ENCODE measurements at regions not wholly inside any gene's neighbourhood (a gene's known extent, or its start where the extent isn't known, plus 50 kb on each side); places are given as distances from the start of the nearest gene placed in this dataset.

DNA sequence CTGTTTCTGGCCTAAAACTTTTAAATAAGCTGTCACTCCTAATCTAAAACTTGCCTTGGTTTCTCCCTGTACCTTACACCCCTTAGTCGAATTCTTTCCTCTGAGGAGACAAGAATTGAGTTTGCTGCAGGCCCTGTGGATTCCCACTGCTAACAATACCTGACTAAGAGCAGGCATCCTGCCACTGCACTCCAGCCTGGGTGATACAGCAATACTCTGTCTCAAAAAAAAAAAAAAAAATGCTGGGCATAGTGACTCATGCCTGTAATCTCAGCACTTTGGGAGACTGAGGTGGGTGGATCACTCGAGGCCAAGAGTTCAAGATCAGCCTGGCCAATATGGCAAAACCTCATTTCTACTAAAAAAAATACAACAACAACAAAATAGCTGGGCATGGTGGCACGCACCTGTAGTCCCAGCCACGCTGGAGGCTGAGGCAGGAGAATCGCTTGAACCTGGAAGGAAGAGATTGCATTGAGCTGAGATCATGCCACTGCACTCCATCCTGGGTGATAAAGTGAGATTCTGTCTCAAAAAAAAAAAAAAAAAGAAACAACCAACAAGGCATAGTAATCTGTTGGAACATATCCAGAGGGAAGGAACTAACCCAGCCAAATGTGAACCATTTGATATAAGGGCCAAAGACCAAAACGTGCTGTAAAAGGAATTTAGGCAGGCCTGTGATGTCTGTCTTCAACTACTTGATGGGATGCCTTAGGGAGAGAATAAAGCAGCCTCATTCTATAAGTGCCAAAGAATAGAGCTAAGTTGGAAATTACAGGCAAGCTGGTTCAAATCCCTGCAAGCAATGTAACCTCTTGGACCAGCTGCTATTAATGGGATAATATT is 732.7 kb upstream of the AUTS2 start:
- TF ChIP-seq CTCF (IDR thresholded peaks at IDR 0.05) (no peak), POLR2A (IDR thresholded peaks at IDR 0.05) (no peak), POLR2AphosphoS5 (IDR thresholded peaks at IDR 0.05) (no peak), EP300 (IDR thresholded peaks at IDR 0.05) (no peak)

Data from gastroesophageal sphincter (tissue), 3 donors.